Cardiac fibroblast (primary cell): ENCODE measurements at regions not wholly inside any gene's neighbourhood (a gene's known extent, or its start where the extent isn't known, plus 50 kb on each side); places are given as distances from the start of the nearest gene placed in this dataset.
"Not testable (repeated sequence)": the region's sequence is repeated elsewhere in the genome, so short reads cannot be mapped to it uniquely, and the experiment has no call there.

Experiments
- DNase-seq, 2 donors: peaks; one replicate each; pipeline versions ENCODE4 v3.0.0 to v3.0.0-alpha.2; 2010; ENCODE audit warnings: low read depth in 2 of 2
- H3K4me3 ChIP-seq, 2 donors: replicated peaks in 1 of 2; 1 replicate in 1 of 2; 2 replicates in 1 of 2; pipeline ENCODE4 v1.5.1; 2011; ENCODE audit warnings: low read depth in 2 of 2, low read length in 2 of 2, mild to moderate bottlenecking in 2 of 2, moderate library complexity in 1 of 2
- TF ChIP-seq, protein P1 (sequence below): IDR thresholded peaks from one replicate; pipeline ENCODE4 v1.5.1; 2011; ENCODE audit warnings: low read depth, mild to moderate bottlenecking, low read length, inconsistent platforms

DNA sequence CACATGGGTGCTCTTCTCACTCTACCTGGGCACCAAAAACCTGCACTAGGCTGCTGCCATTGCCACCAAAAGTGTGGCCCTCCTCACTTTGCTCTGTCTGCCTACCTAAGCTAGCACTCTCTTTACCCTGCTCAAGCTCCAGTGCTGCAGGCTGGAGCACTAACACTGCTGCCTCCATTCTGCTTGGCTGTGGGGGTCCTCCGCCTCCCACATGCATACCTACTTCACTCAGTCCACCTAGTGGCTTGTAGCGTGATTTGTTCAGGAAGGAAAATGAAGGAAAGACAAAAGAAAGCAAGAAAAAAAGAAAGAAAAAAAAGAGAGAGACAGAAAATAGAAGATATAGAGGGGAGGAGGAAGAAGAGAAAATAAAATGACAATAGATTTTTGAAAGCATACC lies 1339.4 kb upstream of the CHAC2 start:
- no peak overlapping the region for H3K4me3 ChIP-seq
- TF ChIP-seq, protein P1, sequence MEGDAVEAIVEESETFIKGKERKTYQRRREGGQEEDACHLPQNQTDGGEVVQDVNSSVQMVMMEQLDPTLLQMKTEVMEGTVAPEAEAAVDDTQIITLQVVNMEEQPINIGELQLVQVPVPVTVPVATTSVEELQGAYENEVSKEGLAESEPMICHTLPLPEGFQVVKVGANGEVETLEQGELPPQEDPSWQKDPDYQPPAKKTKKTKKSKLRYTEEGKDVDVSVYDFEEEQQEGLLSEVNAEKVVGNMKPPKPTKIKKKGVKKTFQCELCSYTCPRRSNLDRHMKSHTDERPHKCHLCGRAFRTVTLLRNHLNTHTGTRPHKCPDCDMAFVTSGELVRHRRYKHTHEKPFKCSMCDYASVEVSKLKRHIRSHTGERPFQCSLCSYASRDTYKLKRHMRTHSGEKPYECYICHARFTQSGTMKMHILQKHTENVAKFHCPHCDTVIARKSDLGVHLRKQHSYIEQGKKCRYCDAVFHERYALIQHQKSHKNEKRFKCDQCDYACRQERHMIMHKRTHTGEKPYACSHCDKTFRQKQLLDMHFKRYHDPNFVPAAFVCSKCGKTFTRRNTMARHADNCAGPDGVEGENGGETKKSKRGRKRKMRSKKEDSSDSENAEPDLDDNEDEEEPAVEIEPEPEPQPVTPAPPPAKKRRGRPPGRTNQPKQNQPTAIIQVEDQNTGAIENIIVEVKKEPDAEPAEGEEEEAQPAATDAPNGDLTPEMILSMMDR = no peak
- no peak for DNase-seq

DNA sequence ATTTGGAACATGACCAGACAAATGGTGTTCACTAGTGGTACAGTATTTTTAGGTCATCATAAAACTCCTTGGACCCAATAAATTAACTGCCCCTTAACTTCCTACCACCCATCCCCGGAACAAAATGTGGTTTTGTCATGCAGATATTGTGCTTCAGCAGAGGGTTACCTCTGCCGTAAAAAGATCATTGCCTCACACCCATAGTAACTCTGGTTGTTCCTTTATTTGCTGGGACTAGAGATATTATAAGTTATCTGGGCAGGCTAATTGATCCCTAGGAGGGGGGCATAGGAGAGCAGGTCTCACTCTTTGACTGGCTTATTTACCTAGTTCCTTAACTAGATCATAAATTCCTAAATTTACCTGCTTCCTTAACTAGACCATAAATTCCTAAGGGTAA lies 1343.9 kb upstream of the CHAC2 start:
- H3K4me3 ChIP-seq = no peak overlapping the region
- no peak for DNase-seq
- TF ChIP-seq, protein P1 = no peak

DNA sequence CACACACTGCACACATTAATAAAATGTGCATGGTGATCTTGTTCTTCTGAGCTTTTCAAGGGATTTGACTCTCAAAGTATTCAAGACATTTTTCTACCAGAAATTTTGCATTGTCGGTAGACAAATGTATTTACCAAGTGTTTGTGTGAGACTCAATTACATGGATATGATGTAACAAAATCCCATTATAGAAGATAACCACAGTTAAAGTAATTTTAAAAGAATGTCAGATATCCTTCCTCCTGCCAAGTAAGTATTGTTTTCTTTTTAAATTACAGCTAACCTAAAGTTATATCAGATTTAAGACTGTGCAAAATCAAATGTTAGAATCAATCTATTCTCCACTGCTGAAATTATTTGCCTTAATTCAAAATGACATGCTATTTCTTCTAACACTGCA lies 1344.5 kb upstream of the CHAC2 start:
- no peak for DNase-seq
- TF ChIP-seq, protein P1 = no peak

DNA sequence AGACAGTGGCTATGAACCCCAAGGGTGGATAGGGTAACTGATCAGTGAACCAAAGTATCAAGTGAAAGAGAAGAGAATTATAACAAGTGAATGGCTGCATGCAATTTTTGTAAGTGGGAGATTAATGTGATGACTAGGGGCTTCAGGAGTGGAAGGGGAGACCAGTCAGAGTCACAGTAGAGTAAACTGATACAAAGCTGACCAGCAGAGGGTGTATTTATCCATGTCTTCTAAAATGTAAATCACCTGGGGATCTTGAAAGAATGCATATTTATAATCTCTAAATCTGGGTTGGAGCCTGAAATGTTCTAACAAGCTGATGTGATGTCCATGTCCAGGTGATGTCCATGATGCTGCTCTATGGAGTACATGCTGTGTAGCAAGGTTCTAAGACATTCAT lies 1351.3 kb upstream of the CHAC2 start:
- TF ChIP-seq, protein P1 = no peak
- H3K4me3 ChIP-seq = no peak overlapping the region
- peak in 1 of 2 donors; percentile 9 for DNase-seq

More for the DNA sequence above, 1344.5 kb upstream of the CHAC2 start:
- no peak overlapping the region for H3K4me3 ChIP-seq

DNA sequence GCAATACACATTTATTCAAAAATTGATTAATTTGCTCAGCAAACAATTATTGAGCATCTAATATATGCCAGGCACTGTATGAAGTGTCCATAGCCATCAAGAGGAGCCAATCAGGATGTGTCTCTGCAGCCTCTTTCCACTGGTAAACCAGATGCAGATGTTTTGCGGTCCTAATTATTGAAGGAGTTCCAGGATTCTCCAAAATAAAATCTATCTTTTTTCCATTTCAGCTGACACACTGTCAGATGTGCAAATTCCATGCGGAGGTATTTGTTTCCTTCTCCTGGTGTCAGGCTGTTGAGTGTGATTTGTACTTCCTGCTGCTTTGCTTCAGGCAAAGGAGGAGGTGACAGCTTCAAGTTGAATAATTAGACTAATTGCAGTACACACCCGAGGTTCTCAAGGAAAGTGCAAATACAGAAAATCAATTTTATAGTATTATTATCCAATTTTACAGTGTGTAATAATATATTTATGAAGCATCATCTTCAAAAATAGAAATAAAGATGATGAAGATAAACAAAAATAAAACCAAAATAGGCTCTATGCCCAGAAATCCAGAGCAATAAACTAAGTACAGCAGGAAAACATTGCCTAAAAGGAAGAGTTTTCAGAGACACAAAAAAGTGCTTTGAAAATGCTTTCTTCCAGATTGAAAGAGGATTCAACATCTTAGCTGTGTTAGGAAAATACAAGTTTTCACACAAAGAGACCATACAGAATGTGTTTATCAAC lies 1352.9 kb upstream of the CHAC2 start:
- TF ChIP-seq, protein P1 = no peak
- no peak for DNase-seq
- H3K4me3 ChIP-seq = no peak overlapping the region

DNA sequence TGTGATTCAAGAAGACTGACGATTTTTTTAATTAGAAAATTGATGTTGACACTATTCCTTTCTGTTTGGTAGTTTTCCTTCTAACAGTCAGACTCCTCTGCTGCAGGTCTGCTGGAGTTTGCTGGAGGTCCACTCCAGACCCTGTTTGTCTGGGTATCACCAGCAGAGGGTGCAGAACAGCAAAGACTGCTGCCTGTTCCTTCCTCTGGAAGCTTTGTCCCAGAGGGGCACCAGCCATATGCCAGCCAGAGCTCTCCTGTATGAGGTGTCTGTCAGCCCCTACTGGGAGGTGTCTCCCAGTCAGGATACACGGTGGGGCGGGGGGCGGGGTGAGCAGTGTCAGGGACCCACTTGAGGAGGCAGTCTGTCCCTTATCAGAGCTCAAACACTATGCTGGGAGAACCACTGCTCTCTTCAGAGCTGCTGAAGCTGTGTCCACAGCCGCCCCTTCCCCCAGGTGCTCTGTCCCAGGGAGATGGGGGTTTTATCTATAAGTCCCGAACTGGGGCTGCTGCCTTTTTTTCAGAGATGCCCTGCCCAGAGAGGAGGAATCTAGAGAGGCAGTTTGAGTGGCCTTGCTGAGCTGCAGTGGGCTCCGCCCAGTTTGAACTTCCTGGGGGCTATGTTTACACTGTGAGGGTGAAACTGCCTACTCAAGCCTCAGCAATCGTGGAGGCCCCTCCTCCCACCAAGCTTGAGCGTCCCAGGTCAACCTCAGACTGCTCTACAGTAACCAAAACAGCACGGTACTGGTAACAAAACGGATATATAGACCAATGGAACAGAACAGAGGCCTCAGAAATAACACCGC lies 1358.1 kb upstream of the CHAC2 start:
- DNase-seq = not testable (repeated sequence)

DNA sequence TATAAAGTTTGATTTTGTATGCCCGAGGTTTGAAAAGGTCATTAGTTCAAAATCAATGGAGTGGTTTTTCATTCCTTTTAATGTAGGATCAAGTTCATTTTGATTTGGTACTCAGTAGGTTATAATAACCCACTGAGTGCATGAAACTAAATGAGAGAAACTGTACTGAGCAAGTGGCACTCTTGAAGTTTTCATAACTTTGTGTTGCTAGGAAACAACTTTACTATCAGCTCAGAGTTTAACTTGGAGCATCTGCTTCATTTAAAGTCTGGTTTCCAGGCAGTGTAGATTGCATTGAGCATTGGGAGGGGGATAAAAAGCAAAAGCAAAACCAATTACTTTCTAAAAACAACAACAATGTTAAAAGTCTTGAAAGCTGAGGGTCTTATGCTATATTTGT lies 1361.6 kb upstream of the CHAC2 start:
- TF ChIP-seq, protein P1 = no peak
- no peak overlapping the region for H3K4me3 ChIP-seq
- DNase-seq = no peak

More for the DNA sequence above, 1358.1 kb upstream of the CHAC2 start:
- not testable (repeated sequence) for H3K4me3 ChIP-seq
